Activated B cell treated with CpG ODN at 0.5 μM for 24 hours (primary cell): ENCODE measurements at regions not wholly inside any gene's neighbourhood (a gene's known extent, or its start where the extent isn't known, plus 50 kb on each side); places are given as distances from the start of the nearest gene placed in this dataset.

Experiments
- ATAC-seq: fragments of 200-7000 bp; cut with Tn5 transposase; one replicate; pipeline ENCODE4 v1.10.0; 2021; ENCODE audit warnings: low read depth, mild to moderate bottlenecking, moderate library complexity
- CTCF ChIA-PET: fragments of 350-600 bp; sonication (Branson Sonifier 250); formaldehyde crosslinking; loops from one replicate; lab custom pipeline; 2021; ENCODE audit warnings: antibody characterized with exemption; lab: Charles Lee
- POLR2A ChIA-PET: fragments of 350-600 bp; sonication (Branson Sonifier 250); formaldehyde crosslinking; loops from one replicate; lab custom pipeline; 2021; ENCODE audit warnings: antibody characterized with exemption; lab: Charles Lee
- DNase-seq: peaks from one replicate; pipeline ENCODE4 v3.0.0; 2022
- H3K27ac Mint-ChIP-seq: one replicate; pipeline ENCODE4 v1.8.0; 2020; ENCODE audit warnings: mixed read lengths
- H3K27me3 Mint-ChIP-seq: one replicate; pipeline ENCODE4 v1.8.0; 2021; ENCODE audit warnings: mixed read lengths
- H3K36me3 Mint-ChIP-seq: one replicate; pipeline ENCODE4 v1.8.0; 2021; ENCODE audit warnings: low read depth, mixed read lengths
- H3K4me1 Mint-ChIP-seq: one replicate; pipeline ENCODE4 v1.8.0; 2021; ENCODE audit warnings: mixed read lengths
- H3K4me3 Mint-ChIP-seq: one replicate; pipeline ENCODE4 v1.8.0; 2020; ENCODE audit warnings: mild to moderate bottlenecking, mixed read lengths
- H3K9me3 Mint-ChIP-seq: one replicate; pipeline ENCODE4 v1.8.0; 2020; ENCODE audit warnings: mixed read lengths
- intact Hi-C: fragments of 100-400 bp; cut with micrococcal nuclease; formaldehyde crosslinking; loops from one replicate; pipeline ENCODE4 v1.15.1; 2024
- TF ChIP-seq, protein P1 (sequence below): fragments of 200-600 bp; IDR thresholded peaks from one replicate; pipeline ENCODE4 v1.8.0; 2022; ENCODE audit warnings: antibody characterized with exemption, mild to moderate bottlenecking

DNA sequence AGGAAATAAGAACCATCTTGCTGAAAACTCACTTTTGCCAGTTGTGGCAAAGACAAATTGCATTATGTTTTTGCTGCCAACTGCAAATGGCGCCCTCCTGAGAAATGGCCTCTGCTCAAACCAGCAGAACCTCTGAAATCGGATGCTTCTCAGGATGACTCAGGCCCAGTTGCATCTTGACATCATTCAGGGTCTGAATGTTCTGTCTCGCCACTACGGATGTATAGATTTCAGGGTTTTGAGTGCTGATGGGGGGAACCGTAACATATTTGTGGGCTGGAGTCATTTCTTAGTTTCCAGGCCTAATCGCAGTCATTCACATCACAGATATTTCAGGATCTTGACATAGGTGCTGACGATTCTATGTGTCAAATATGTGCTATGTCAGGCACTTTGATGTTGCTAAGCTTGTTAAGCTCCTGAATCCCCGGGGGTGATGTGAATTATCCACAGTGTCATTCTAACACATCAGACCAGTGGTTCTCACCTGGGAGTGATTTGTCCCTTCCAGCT lies 207.1 kb downstream of the NFATC2 start:
- no peaks in the 10 kb centered on the region for H3K36me3 Mint-ChIP-seq
- no peaks in the 10 kb centered on the region for H3K9me3 Mint-ChIP-seq
- intact Hi-C loops = no loop called here
- no peak overlapping the region for H3K27ac Mint-ChIP-seq
- no peak overlapping the region for H3K4me3 Mint-ChIP-seq
- no peaks in the 10 kb centered on the region for H3K27me3 Mint-ChIP-seq
- ChIA-PET POLR2A (no interaction called here), CTCF (no interaction called here)
- DNase-seq = no peak
- TF ChIP-seq, protein P1, sequence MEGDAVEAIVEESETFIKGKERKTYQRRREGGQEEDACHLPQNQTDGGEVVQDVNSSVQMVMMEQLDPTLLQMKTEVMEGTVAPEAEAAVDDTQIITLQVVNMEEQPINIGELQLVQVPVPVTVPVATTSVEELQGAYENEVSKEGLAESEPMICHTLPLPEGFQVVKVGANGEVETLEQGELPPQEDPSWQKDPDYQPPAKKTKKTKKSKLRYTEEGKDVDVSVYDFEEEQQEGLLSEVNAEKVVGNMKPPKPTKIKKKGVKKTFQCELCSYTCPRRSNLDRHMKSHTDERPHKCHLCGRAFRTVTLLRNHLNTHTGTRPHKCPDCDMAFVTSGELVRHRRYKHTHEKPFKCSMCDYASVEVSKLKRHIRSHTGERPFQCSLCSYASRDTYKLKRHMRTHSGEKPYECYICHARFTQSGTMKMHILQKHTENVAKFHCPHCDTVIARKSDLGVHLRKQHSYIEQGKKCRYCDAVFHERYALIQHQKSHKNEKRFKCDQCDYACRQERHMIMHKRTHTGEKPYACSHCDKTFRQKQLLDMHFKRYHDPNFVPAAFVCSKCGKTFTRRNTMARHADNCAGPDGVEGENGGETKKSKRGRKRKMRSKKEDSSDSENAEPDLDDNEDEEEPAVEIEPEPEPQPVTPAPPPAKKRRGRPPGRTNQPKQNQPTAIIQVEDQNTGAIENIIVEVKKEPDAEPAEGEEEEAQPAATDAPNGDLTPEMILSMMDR = no peak
- no peak for ATAC-seq
- H3K4me1 Mint-ChIP-seq = no peaks in the 10 kb centered on the region

- CTCF ChIA-PET = no interaction called here
- TF ChIP-seq, protein P1 = no peak
- H3K9me3 Mint-ChIP-seq = peaks cover 3% of the 10 kb centered on the region
Observed at GRCh38 chr20:51334609-51335008, 207.9 kb downstream of the NFATC2 start.

GRCh38 chr20:51333971-51334370 lies 208.5 kb downstream of the NFATC2 start:
- Mint-ChIP-seq H3K9me3 (peaks cover 6% of the 10 kb centered on the region), H3K4me3 (no peak overlapping the region), H3K27ac (no peak overlapping the region), H3K4me1 (no peaks in the 10 kb centered on the region), H3K27me3 (peaks cover 3% of the 10 kb centered on the region), H3K36me3 (no peaks in the 10 kb centered on the region)
- intact Hi-C loops = no loop called here
- TF ChIP-seq, protein P1 = no peak
- CTCF ChIA-PET = no interaction called here
- POLR2A ChIA-PET = no interaction called here
- ATAC-seq (no peak), DNase-seq (no peak)

More at GRCh38 chr20:51334609-51335008, 207.9 kb downstream of the NFATC2 start:
- Mint-ChIP-seq H3K36me3 (no peaks in the 10 kb centered on the region), H3K4me3 (no peak overlapping the region), H3K27ac (no peak overlapping the region), H3K4me1 (no peaks in the 10 kb centered on the region), H3K27me3 (no peaks in the 10 kb centered on the region)
- no peak for ATAC-seq
- no peak for DNase-seq
- POLR2A ChIA-PET = no interaction called here
- intact Hi-C loops = no loop called here

GRCh38 chr20:51333446-51333845 lies 209.1 kb downstream of the NFATC2 start:
- H3K27ac Mint-ChIP-seq = no peak overlapping the region
- H3K36me3 Mint-ChIP-seq = no peaks in the 10 kb centered on the region
- H3K4me1 Mint-ChIP-seq = no peaks in the 10 kb centered on the region
- CTCF ChIA-PET = interaction anchor here (0.9 kb wide), 1 partner anchor 25 kb away, joined by 3 read pairs; no protein-coding TSS in a partner anchor
- TF ChIP-seq, protein P1 = no peak
- H3K4me3 Mint-ChIP-seq = no peak overlapping the region
- DNase-seq (no peak), ATAC-seq (no peak)
- POLR2A ChIA-PET = no interaction called here
- peaks cover 3% of the 10 kb centered on the region for H3K27me3 Mint-ChIP-seq
- intact Hi-C loops = no loop called here
- peaks cover 6% of the 10 kb centered on the region for H3K9me3 Mint-ChIP-seq

GRCh38 chr20:51331481-51331880 lies 211.0 kb downstream of the NFATC2 start:
- ATAC-seq = no peak
- no peak for DNase-seq
- Mint-ChIP-seq H3K4me1 (no peaks in the 10 kb centered on the region), H3K27ac (no peak overlapping the region), H3K27me3 (peaks cover 9% of the 10 kb centered on the region), H3K9me3 (peaks cover 6% of the 10 kb centered on the region), H3K4me3 (no peak overlapping the region), H3K36me3 (no peaks in the 10 kb centered on the region)
- CTCF ChIA-PET = no interaction called here
- TF ChIP-seq, protein P1 = no peak
- intact Hi-C loops = no loop called here
- POLR2A ChIA-PET = interaction anchor here (0.6 kb wide), 1 partner anchor 165 kb away, joined by 4 read pairs; no protein-coding TSS in a partner anchor
